ENCODE measurements at regions not wholly inside any gene's neighbourhood (a gene's known extent, or its start where the extent isn't known, plus 50 kb on each side); places are given as distances from the start of the nearest gene placed in this dataset.

DNA sequence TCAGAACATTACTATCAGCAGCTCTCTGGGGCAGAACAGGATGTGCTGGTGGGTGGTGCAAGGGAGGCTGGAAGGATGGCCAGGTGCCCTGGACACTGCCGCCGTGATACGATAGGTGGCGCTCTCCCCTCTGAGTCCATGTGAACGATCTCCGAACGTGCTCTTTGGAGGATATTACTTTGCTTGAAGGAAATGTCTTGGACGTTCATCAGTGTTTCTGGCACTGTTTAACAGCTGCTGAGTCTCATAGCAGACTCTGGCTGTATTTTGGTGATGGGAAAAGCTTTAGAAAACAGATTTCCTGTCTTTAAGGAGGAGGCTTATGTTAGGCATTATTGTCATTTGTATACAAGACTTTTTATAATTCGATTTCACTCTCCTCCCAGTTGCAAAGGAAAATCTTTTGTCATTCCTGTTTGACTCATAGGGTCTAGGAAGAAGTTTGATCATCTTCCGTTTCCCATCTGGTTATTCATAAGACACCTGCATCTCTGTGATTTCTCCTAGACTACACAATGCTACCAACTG is 386.2 kb upstream of the ADGRL2 start (continued):
- TF ChIP-seq, protein P1, sequence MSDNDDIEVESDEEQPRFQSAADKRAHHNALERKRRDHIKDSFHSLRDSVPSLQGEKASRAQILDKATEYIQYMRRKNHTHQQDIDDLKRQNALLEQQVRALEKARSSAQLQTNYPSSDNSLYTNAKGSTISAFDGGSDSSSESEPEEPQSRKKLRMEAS (IDR thresholded peaks at IDR 0.05) = peak; percentile 86
- TF ChIP-seq JUN (IDR thresholded peaks at IDR 0.05; ENCODE audit: low read depth, low read length) (no peak), SP4 (IDR thresholded peaks at IDR 0.05; ENCODE audit: low read length) (0 out of 2 replicates have a peak, but pooled peaks have one; percentile 30), ASH2L (IDR thresholded peaks at IDR 0.05; ENCODE audit: low read length) (no peak), SIRT6 (IDR thresholded peaks at IDR 0.05; ENCODE audit: low read length) (no peak), BCL11A (IDR thresholded peaks at IDR 0.05; ENCODE audit: low read depth in 2 of 2, low read length in 2 of 2) (no peak), NANOG (IDR thresholded peaks at IDR 0.05; ENCODE audit: insufficient read depth, low read depth, low read length, poor library complexity, severe bottlenecking) (no peak), CBX5 (IDR thresholded peaks at IDR 0.05; ENCODE audit: low read depth, low read length) (no peak), FOSL1 (IDR thresholded peaks at IDR 0.05; ENCODE audit: insufficient read depth, low read depth, low read length) (no peak), POLR2A (IDR thresholded peaks at IDR 0.05; ENCODE audit: control extremely low read depth in 1 of 2, low read depth in 2 of 2, low read length in 2 of 2) (no peak), CREB1 (IDR thresholded peaks at IDR 0.05) (0 out of 2 replicates have a peak, but pooled peaks have one; percentile 32), GABPA (IDR thresholded peaks at IDR 0.05; ENCODE audit: borderline replicate concordance, insufficient read depth, low read length) (no peak), TAF1 (IDR thresholded peaks at IDR 0.05; ENCODE audit: low read depth, low read length) (no peak), POLR2AphosphoS5 (IDR thresholded peaks at IDR 0.05; ENCODE audit: low read depth, low read length) (no peak), BRCA1 (IDR thresholded peaks at IDR 0.05; ENCODE audit: low read depth, low read length) (no peak), CHD2 (IDR thresholded peaks at IDR 0.05; ENCODE audit: low read length) (no peak), RNF2 (IDR thresholded peaks at IDR 0.05; ENCODE audit: borderline replicate concordance, low read depth, low read length, missing control alignments, poor library complexity, severe bottlenecking) (no peak), KDM4A (IDR thresholded peaks at IDR 0.05; ENCODE audit: low read depth, low read length, severe bottlenecking) (no peak), CBX8 (IDR thresholded peaks at IDR 0.05; ENCODE audit: borderline replicate concordance, low read depth, low read length) (no peak), YY1 (IDR thresholded peaks at IDR 0.05; ENCODE audit: low read depth, low read length) (no peak), BACH1 (IDR thresholded peaks at IDR 0.05; ENCODE audit: low read length) (no peak), EP300 (IDR thresholded peaks at IDR 0.05; ENCODE audit: borderline replicate concordance in 1 of 2, low read depth in 2 of 2, low read length in 2 of 2) (no peak), PHF8 (conservative IDR thresholded peaks at IDR 0.05; ENCODE audit: low read depth, low read length) (no peak), TBP (IDR thresholded peaks at IDR 0.05; ENCODE audit: low read depth, low read length) (no peak), SIX5 (IDR thresholded peaks at IDR 0.05; ENCODE audit: low read depth, low read length) (no peak), SP1 (IDR thresholded peaks at IDR 0.05; ENCODE audit: low read depth, low read length) (0 out of 2 replicates have a peak, but pooled peaks have one; percentile 36)
- TF ChIP-seq, protein P2, sequence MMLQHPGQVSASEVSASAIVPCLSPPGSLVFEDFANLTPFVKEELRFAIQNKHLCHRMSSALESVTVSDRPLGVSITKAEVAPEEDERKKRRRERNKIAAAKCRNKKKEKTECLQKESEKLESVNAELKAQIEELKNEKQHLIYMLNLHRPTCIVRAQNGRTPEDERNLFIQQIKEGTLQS (IDR thresholded peaks at IDR 0.05; ENCODE audit: insufficient read depth, low read depth, low read length) = no peak

Measured in H1 (cell line).